Psoas muscle (tissue), 7 donors: ENCODE measurements at regions not wholly inside any gene's neighbourhood (a gene's known extent, or its start where the extent isn't known, plus 50 kb on each side); places are given as distances from the start of the nearest gene placed in this dataset.

ENCODE experiments used
- ATAC-seq, 4 donors: fragments of 200-7000 bp; cut with Tn5 transposase; one replicate each; pipeline ENCODE4 v1.9.1; 2020; ENCODE audit warnings: moderate library complexity in 3 of 4, mild to moderate bottlenecking in 2 of 4
- DNase-seq, 2 donors: peaks; one replicate each; pipeline ENCODE4 v3.0.0-alpha.2; 2020
- H3K27ac ChIP-seq: fragments of 200-600 bp; one replicate; pipeline ENCODE4 v1.8.0; 2022
- H3K27me3 ChIP-seq, 3 donors: fragments of 200-600 bp in 1 of 3; one replicate each; pipeline versions ENCODE4 v1.6.1 to v1.8.0; 2013 to 2022; ENCODE audit warnings: low read length in 2 of 3, mild to moderate bottlenecking in 2 of 3, moderate library complexity in 1 of 3; ENCODE audit not compliant: insufficient read depth in 3 of 3
- H3K36me3 ChIP-seq, 2 donors: fragments of 200-600 bp in 1 of 2; one replicate each; pipeline versions ENCODE4 v1.6.1 to v1.8.0; 2013 to 2022; ENCODE audit warnings: low read depth in 1 of 2, mild to moderate bottlenecking in 1 of 2, moderate library complexity in 1 of 2; ENCODE audit not compliant: insufficient read depth in 1 of 2
- H3K4me1 ChIP-seq: fragments of 200-600 bp; one replicate; pipeline ENCODE4 v1.8.0; 2022
- H3K4me3 ChIP-seq: fragments of 200-600 bp; one replicate; pipeline ENCODE4 v1.8.0; 2022; ENCODE audit warnings: mild to moderate bottlenecking
- H3K9me3 ChIP-seq: fragments of 200-600 bp; one replicate; pipeline ENCODE4 v1.8.0; 2022
- CTCF ChIP-seq: fragments of 200-600 bp; IDR thresholded peaks from one replicate; pipeline ENCODE4 v1.8.0; 2022; ENCODE audit warnings: antibody characterized with exemption
- WGBS, 3 donors: extraction: QIAGEN DNeasy Blood & Tissue Kit; methylation state at CpG; one replicate each; pipeline versions ENCODE4 v1.1.6 to v1.1.7; 2013; 5-methylcytosine and 5-hydroxymethylcytosine counted together
- intact Hi-C, 2 donors: fragments of 100-400 bp; cut with DNase I; formaldehyde crosslinking; loops; one replicate each; pipeline versions ENCODE4 v1.11.0 to v1.14.2; 2022
- donor health status: healthy with polysubstance abuse.
- donor health status: DM: no; HTN: no; CAD: no; lungs with moderate emphysema.
- donor health status: Bipolar disorder and iron deficiency.
- donor health status: healthy.
- donor health status: DM: yes; HTN: yes; CAD: no.
- donor health status: DM: no; HTN: no; CAD: no.
- donor health status: DM: yes; HTN: yes; CAD: no.

GRCh38 chr15:97085731-97086130 is 755.2 kb downstream of the NR2F2 start:
- Histone ChIP-seq H3K9me3 (no peaks in the 10 kb centered on the region), H3K4me1 (no peaks in the 10 kb centered on the region), H3K27me3 (no peaks in the 10 kb centered on the region), H3K4me3 (no peak overlapping the region), H3K27ac (no peak overlapping the region), H3K36me3 (no peaks in the 10 kb centered on the region)
- intact Hi-C loops: no loop called here
- whole genome bisulfite sequencing, 3 donors: 57 to 66% (median 57%) methylated on average over 13 of the region's 13 CpGs
- TF ChIP-seq CTCF: no peak
- no peak for DNase-seq
- no peak for ATAC-seq

GRCh38 chr15:97087006-97087741 is 756.7 kb downstream of the NR2F2 start:
- Histone ChIP-seq H3K4me3 (no peak overlapping the region), H3K9me3 (no peaks in the 10 kb centered on the region), H3K27me3 (no peaks in the 10 kb centered on the region), H3K27ac (no peak overlapping the region), H3K4me1 (no peaks in the 10 kb centered on the region), H3K36me3 (no peaks in the 10 kb centered on the region)
- WGBS, 3 donors: 65 to 68% (median 65%) methylated on average over 3 of the region's 3 CpGs
- DNase-seq (no peak), ATAC-seq (no peak)
- intact Hi-C loops: no loop called here
- no peak for TF ChIP-seq CTCF

GRCh38 chr15:97091093-97091492 is 760.6 kb downstream of the NR2F2 start:
- intact Hi-C loops: no loop called here

GRCh38 chr15:97092656-97093055 is 762.2 kb downstream of the NR2F2 start:
- no peak for ATAC-seq
- intact Hi-C loops: no loop called here
- no peak for TF ChIP-seq CTCF
- Histone ChIP-seq H3K9me3 (no peaks in the 10 kb centered on the region), H3K36me3 (no peaks in the 10 kb centered on the region), H3K4me3 (no peak overlapping the region), H3K27me3 (no peaks in the 10 kb centered on the region), H3K4me1 (no peaks in the 10 kb centered on the region), H3K27ac (no peak overlapping the region)
- WGBS, 3 donors: 73 to 84% (median 83%) methylated on average over 2 of the region's 2 CpGs
- no peak for DNase-seq

More at GRCh38 chr15:97091093-97091492, 760.6 kb downstream of the NR2F2 start:
- TF ChIP-seq CTCF: no peak
- Histone ChIP-seq H3K9me3 (no peaks in the 10 kb centered on the region), H3K27ac (no peak overlapping the region), H3K4me1 (no peaks in the 10 kb centered on the region), H3K27me3 (no peaks in the 10 kb centered on the region), H3K4me3 (no peak overlapping the region), H3K36me3 (no peaks in the 10 kb centered on the region)
- ATAC-seq (no peak), DNase-seq (no peak)
- WGBS, 3 donors: 88 to 95% (median 91%) methylated on average over 1 of the region's 1 CpG
